Pancreas (tissue), 10 donors: ENCODE measurements at regions not wholly inside any gene's neighbourhood (a gene's known extent, or its start where the extent isn't known, plus 50 kb on each side); places are given as distances from the start of the nearest gene placed in this dataset.

Experiments used
- ATAC-seq, 4 donors: fragments of 200-7000 bp; cut with Tn5 transposase; one replicate each; pipeline versions ENCODE4 v1.8.0 to v1.9.1; 2020; ENCODE audit warnings: mild to moderate bottlenecking in 4 of 4, moderate library complexity in 4 of 4
- DNase-seq, 6 donors: peaks; one replicate each; pipeline ENCODE4 v3.0.0-alpha.2; 2020
- FAIRE-seq: peaks from 2 replicates; lab custom pipeline; 2012; peaks lifted over from hg19 to GRCh38; lab: Jason Lieb, UNC
- H3K27ac ChIP-seq, 4 donors: fragments of 200-600 bp; sonication (generic); 1 replicate in 3 of 4; 2 replicates in 1 of 4; pipeline versions ENCODE4 v1.5.0 to v1.8.0; 2020
- H3K27me3 ChIP-seq, 4 donors: fragments of 200-600 bp; one replicate each; pipeline ENCODE4 v1.8.0; 2021
- H3K36me3 ChIP-seq, 3 donors: fragments of 200-600 bp; sonication (generic) in 1 of 3; one replicate each; pipeline versions ENCODE4 v1.5.0 to v1.8.0; 2020 to 2021
- H3K4me1 ChIP-seq, 3 donors: fragments of 200-600 bp; one replicate each; pipeline ENCODE4 v1.8.0; 2021
- H3K4me3 ChIP-seq, 4 donors: fragments of 200-600 bp; sonication (generic) in 2 of 4; one replicate each; pipeline versions ENCODE4 v1.5.0 to v1.8.0; 2020 to 2021
- H3K9me3 ChIP-seq, 4 donors: fragments of 200-600 bp; one replicate each; pipeline ENCODE4 v1.8.0; 2021
- CTCF ChIP-seq, 4 donors: fragments of 200-600 bp; sonication (generic) in 3 of 4; IDR thresholded peaks; one replicate each; pipeline versions ENCODE4 v1.5.0 to v1.8.0; 2021; ENCODE audit warnings: antibody characterized with exemption in 4 of 4
- WGBS, 2 donors: extraction: QIAGEN DNeasy Blood & Tissue Kit; methylation state at CpG; one replicate each; pipeline ENCODE4 v1.1.7; 2013; 5-methylcytosine and 5-hydroxymethylcytosine counted together
- intact Hi-C, 3 donors: fragments of 100-400 bp; cut with DNase I; formaldehyde crosslinking; loops; one replicate each; pipeline versions ENCODE4 v1.11.1 to v1.14.2; 2022
- donor health status: healthy with polysubstance abuse.
- donor health status: DM: no; HTN: no; CAD: no; lungs with moderate emphysema.
- donor health status: DM: no; HTN: no; CAD: no.
- donor health status: control.
- donor health status: control.
- donor health status: Bipolar disorder and iron deficiency.
- donor health status: DM: yes; HTN: yes; CAD: no.
- donor health status: DM: no; HTN: no; CAD: no.
- donor health status: DM: no; HTN: no; CAD: no.
- donor health status: DM: yes; HTN: yes; CAD: no.

- Histone ChIP-seq H3K27me3 (no peaks in the 10 kb centered on the region), H3K27ac (no peak overlapping the region), H3K4me3 (no peak overlapping the region), H3K9me3 (no peaks in the 10 kb centered on the region), H3K4me1 (no peaks in the 10 kb centered on the region), H3K36me3 (no peaks in the 10 kb centered on the region)
- TF ChIP-seq CTCF (IDR thresholded peaks at IDR 0.05): no peak
- DNase-seq (no peak), ATAC-seq (no peak), FAIRE-seq (no peak)
- intact Hi-C loops: no loop called here
Measured at GRCh38 chr2:137845422-137845821, 118.9 kb upstream of the HNMT start.

GRCh38 chr2:137846993-137847392 lies 117.3 kb upstream of the HNMT start:
- Histone ChIP-seq H3K27me3 (no peaks in the 10 kb centered on the region), H3K4me1 (no peaks in the 10 kb centered on the region), H3K9me3 (no peaks in the 10 kb centered on the region), H3K4me3 (no peak overlapping the region), H3K27ac (no peak overlapping the region), H3K36me3 (no peaks in the 10 kb centered on the region)
- WGBS, 2 donors: 23 to 27% methylated on average over 2 of the region's 2 CpGs
- ATAC-seq (no peak), FAIRE-seq (no peak), DNase-seq (no peak)
- intact Hi-C loops: no loop called here
- TF ChIP-seq CTCF (IDR thresholded peaks at IDR 0.05): no peak

- no peaks in the 10 kb centered on the region for H3K9me3 ChIP-seq
- no peaks in the 10 kb centered on the region for H3K27me3 ChIP-seq
- FAIRE-seq (no peak), ATAC-seq (no peak), DNase-seq (no peak)
- no peak for TF ChIP-seq CTCF (IDR thresholded peaks at IDR 0.05)
- H3K27ac ChIP-seq: no peak overlapping the region
- intact Hi-C loops: no loop called here
- H3K4me1 ChIP-seq: no peaks in the 10 kb centered on the region
- H3K4me3 ChIP-seq: no peak overlapping the region
- no peaks in the 10 kb centered on the region for H3K36me3 ChIP-seq
Measured at GRCh38 chr2:137847443-137847842, 116.8 kb upstream of the HNMT start.

- DNase-seq (no peak), ATAC-seq (no peak), FAIRE-seq (no peak)
- no peaks in the 10 kb centered on the region for H3K36me3 ChIP-seq
- H3K27me3 ChIP-seq: peaks cover 0 to 9% (median 0%) of the 10 kb centered on the region in 4 donors
- no peaks in the 10 kb centered on the region for H3K9me3 ChIP-seq
- H3K4me3 ChIP-seq: no peak overlapping the region
- TF ChIP-seq CTCF (IDR thresholded peaks at IDR 0.05): no peak
- no peak overlapping the region for H3K27ac ChIP-seq
- intact Hi-C loops: no loop called here
- H3K4me1 ChIP-seq: no peaks in the 10 kb centered on the region
- 45 to 51% methylated on average over 3 of the region's 3 CpGs for WGBS, 2 donors
Measured at GRCh38 chr2:137857881-137858280, 106.4 kb upstream of the HNMT start.

- Histone ChIP-seq H3K27ac (no peak overlapping the region), H3K4me1 (no peaks in the 10 kb centered on the region), H3K36me3 (no peaks in the 10 kb centered on the region), H3K27me3 (peaks cover 0 to 4% (median 0%) of the 10 kb centered on the region in 4 donors), H3K4me3 (no peak overlapping the region), H3K9me3 (no peaks in the 10 kb centered on the region)
- 75 to 93% methylated on average over 2 of the region's 2 CpGs for WGBS, 2 donors
- TF ChIP-seq CTCF (IDR thresholded peaks at IDR 0.05): no peak
- ATAC-seq: no peak
- intact Hi-C loops: no loop called here
- FAIRE-seq: no peak
- DNase-seq: no peak
Measured at GRCh38 chr2:137862651-137863050, 101.6 kb upstream of the HNMT start.
